Gastroesophageal sphincter (tissue), 3 donors: ENCODE measurements at regions not wholly inside any gene's neighbourhood (a gene's known extent, or its start where the extent isn't known, plus 50 kb on each side); places are given as distances from the start of the nearest gene placed in this dataset.
"Not testable (repeated sequence)": the region's sequence is repeated elsewhere in the genome, so short reads cannot be mapped to it uniquely, and the experiment has no call there.

Experiments used
- CTCF ChIP-seq, 4 experiments: fragments of 200-600 bp in 2 of 4; fragments of 450-650 bp in 2 of 4; sonication (generic) in 1 of 4; IDR thresholded peaks; one replicate each; pipeline ENCODE4 v1.5.1; 2017 to 2019; ENCODE audit warnings: antibody characterized with exemption in 4 of 4, mild to moderate bottlenecking in 2 of 4, moderate library complexity in 2 of 4
- EP300 ChIP-seq: sonication (generic); formaldehyde crosslinking; IDR thresholded peaks from one replicate; pipeline ENCODE4 v1.6.1; 2017; ENCODE audit warnings: antibody characterized with exemption, mild to moderate bottlenecking
- POLR2A ChIP-seq, 2 donors: fragments of 450-650 bp; IDR thresholded peaks; one replicate each; pipeline ENCODE4 v1.6.1; 2017; ENCODE audit warnings: antibody characterized with exemption in 2 of 2, mild to moderate bottlenecking in 2 of 2, moderate library complexity in 1 of 2
- POLR2AphosphoS5 ChIP-seq: sonication (generic); formaldehyde crosslinking; IDR thresholded peaks from one replicate; pipeline ENCODE4 v1.6.1; 2017; ENCODE audit warnings: antibody characterized with exemption

GRCh38 chrX:82745725-82746124 lies 762.4 kb upstream of the POU3F4 start:
- TF ChIP-seq CTCF (IDR thresholded peaks at IDR 0.05); POLR2AphosphoS5; EP300; POLR2A (IDR thresholded peaks at IDR 0.05): not testable (repeated sequence)
